ENCODE measurements at regions not wholly inside any gene's neighbourhood (a gene's known extent, or its start where the extent isn't known, plus 50 kb on each side); places are given as distances from the start of the nearest gene placed in this dataset.

DNA sequence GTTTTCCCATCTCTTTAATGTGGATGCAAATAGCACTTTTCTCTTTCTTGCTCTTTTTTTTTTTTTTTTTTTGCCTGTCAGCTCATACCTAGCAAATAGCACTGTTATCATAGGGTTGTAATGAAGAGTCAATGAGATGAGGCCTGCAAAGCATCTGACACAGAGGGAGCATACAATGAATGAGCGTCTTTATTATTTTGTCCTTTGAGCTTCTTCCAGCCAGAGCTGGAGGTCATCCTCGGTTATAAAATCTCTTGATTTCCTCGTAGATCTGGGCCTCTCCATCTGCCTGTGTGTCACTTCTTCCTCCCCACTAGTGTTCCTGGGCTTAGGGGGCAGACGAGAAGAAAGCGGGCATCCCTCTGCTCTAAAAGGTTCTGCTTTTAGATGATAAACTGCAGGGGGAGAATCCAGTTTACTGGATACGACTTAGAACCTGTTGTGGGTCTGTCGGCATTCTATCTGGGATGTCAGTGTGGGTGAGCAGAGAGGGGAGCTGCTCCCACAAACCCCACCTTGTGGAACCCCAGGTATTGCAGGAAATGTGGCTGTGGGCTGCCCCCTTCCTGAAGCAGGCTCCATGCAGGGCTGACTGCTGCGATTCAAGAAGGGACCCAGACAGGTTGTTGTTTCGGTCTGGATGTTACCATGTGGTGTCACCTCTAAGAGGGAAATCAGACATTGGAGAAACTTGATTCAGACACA lies 135.8 kb upstream of the GPR26 start:
- DNase-seq (ENCODE audit: low read depth): no peak
- no peak for TF ChIP-seq CTCF (conservative IDR thresholded peaks at IDR 0.05; ENCODE audit: low read depth, low read length)
- H3K4me3 ChIP-seq (ENCODE audit: low read depth, low read length): no peak overlapping the region

GRCh38 chr10:123535386-123535785 lies 130.8 kb upstream of the GPR26 start:
- no peak for TF ChIP-seq CTCF (conservative IDR thresholded peaks at IDR 0.05; ENCODE audit: low read depth, low read length)
- no peak for DNase-seq (ENCODE audit: low read depth)
- H3K4me3 ChIP-seq (ENCODE audit: low read depth, low read length): no peak overlapping the region

DNA sequence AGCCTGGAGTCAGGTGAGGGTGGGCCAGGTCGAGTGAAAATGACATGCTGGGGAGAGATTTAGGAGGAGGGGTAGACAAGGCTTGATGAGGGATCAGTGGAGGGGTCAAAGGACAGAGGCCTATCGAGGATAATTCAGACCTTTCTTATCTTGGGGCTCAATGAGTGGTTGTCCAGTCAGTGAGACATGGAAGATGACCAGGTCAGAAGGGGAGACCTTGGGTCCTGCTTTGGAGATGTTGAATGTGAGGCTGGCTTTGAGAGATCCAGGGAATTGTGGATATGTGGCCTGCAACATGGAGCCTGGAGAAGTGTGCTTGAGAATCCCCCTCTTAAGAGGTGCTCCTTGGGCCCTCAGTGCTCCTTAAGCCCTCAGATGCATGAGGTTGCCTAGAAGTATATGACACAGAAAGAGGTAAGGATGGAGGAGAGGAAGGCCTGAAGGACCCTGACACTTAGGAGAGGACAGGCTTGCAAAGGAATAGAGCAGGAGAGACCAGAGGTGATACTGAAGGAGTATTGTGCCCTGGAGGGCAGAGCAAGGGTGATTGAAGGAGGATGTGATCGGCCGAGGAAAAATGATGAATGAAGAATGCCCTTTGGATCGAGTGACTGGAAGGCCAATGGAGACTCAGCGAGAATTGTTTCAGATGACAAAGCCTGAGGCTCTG lies 129.8 kb upstream of the GPR26 start:
- no peak overlapping the region for H3K4me3 ChIP-seq (ENCODE audit: low read depth, low read length)
- no peak for DNase-seq (ENCODE audit: low read depth)
- no peak for TF ChIP-seq CTCF (conservative IDR thresholded peaks at IDR 0.05; ENCODE audit: low read depth, low read length)

DNA sequence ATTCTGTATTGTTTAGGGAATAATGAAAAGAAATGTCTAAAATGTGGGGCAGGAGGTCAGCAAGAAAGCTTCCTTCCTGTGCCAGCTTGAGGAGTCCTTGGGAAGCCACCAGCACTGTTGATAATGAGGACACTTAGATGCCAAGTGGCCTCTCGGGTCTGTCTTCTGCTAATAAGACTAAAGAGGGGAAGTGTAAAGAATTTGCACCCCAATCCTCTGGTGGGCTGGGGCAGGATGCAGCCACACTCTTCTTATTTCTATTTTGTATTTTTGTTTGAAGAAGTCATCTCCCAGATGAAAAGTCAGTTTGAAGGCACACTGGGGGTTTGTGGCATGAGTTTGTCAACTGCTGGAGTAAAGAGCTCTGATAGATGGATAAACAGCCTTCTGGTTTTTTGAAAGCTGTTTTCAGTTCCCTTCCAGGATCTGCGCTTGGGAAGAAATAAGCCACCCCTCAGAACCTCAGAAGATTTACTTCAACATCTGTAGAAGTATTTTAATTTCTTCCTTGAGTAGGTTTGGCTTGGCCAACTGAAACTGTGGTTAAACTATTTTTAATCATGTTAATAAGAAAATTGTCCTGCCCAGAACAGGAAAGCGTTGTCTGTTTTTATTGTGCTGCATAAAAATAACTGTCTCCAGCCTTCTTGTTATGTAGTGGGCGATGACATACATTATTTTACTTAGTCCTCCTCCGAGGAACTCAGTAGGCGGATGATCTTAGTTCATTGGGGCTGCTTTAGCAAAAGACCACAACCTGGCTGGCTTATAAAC lies 128.8 kb upstream of the GPR26 start:
- no peak for DNase-seq (ENCODE audit: low read depth)
- TF ChIP-seq CTCF (conservative IDR thresholded peaks at IDR 0.05; ENCODE audit: low read depth, low read length): no peak
- H3K4me3 ChIP-seq (ENCODE audit: low read depth, low read length): no peak overlapping the region

DNA sequence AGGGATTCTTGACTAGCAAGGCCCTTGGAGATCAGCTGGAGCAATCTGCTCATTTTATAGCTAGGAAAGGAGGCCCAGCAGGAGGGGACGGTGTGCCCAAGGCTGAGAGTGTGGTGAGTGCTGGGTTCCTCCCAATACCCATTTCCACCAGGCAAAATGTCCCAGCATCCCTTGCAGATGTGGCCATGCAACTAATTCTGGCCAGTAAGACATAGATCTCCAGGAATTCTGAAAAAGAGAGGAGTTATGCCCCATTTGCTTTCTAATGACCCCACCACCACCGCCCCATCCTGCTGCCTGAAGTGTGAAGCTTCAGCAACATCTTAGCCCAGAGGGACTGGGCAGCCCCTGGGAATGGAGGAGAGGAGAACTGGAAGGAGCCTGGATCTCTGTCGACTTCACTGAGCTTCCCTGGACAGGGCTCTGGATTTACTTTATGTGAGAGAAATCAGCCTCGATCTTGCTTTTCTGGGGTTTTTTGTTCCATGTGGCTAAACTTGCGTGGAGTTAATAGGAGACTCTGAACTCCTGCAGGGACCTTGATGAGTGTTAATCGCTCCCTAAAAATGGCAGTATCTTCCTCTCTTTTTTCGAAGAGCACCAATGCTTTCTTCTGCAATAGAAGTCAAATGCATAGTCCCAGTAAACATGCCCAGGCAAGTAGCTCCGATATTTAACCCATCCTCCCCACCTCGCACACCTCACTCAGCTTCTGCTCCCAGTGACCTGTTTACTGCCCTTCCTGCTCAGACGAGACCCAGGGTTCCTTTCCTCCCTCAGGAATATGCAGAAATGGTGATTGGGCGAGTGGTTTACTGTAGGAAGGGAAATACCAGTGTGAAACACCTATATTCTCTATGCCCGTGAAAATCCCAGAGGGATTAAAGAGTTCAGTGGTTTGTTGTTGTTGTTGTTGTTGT lies 127.5 kb upstream of the GPR26 start:
- DNase-seq (ENCODE audit: low read depth): no peak
- TF ChIP-seq CTCF (conservative IDR thresholded peaks at IDR 0.05; ENCODE audit: low read depth, low read length): no peak
- no peak overlapping the region for H3K4me3 ChIP-seq (ENCODE audit: low read depth, low read length)

- no peak overlapping the region for H3K4me3 ChIP-seq (ENCODE audit: low read depth, low read length)
- DNase-seq (ENCODE audit: low read depth): no peak
- TF ChIP-seq CTCF (conservative IDR thresholded peaks at IDR 0.05; ENCODE audit: low read depth, low read length): no peak
Observed at GRCh38 chr10:123544986-123545385, 121.2 kb upstream of the GPR26 start.
